NCI-H774 (cell line): ENCODE measurements at regions not wholly inside any gene's neighbourhood (a gene's known extent, or its start where the extent isn't known, plus 50 kb on each side); places are given as distances from the start of the nearest gene placed in this dataset.
A peak's percentile ranks its signal among the peaks of the same experiment; 100 is the strongest.

Experiments
- DNase-seq: peaks from one replicate; lab custom pipeline; 2025; lab: John Stamatoyannopoulos, UW

DNA sequence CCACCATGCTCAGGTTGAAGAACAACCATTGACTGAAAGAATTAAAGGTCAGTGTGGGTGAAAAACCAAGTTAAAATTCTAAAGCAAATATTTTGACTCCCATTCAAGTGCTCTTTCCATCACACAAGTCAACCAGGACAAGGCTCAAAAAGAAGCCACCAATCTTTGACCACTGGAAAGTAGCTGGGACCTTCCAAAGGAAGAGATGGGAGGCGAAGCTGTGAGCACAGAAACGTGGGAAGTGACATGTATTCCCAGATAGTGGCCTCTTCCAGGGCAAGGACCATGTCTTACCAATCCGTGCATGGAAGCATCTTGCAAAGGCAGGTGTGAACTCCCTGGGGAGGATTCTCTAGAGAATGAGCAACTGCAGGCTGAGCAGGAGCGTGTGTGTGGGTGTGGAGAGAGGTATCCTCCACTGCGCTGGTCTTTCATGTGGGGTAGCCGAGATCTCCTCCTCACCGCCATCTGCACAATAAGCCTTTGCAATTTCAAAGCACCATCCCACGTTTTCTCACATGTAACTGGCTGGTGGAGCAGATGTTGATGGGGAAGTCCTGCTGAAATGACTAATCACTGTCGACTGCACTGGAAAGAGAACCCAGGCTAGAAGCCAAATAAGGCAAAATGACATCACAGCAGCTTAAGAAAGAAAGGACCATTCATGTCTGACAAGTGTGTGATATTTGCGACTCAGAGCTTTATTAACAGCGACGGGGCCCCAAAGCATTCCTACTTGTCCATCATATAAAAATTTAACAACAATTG is 189.4 kb upstream of the RREB1 start:
- no peak for DNase-seq

DNA sequence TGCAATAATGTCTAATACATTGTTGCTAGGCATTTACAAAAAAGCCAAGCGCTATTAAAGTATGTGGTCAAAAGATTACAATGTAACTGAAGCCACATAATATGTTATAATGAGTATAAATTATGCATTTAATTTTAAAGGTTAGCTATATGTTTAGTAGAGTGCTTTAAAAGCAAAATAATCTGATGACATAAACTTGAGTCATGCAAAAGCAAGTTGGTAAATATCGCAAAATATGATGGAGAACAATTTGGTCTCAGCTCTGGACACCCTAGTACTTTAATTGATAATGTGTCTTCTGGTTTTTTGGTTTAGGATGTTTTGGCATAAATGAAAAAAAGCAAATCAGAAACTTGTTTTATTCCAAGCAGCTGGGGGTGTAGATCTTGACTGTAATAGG is 188.6 kb upstream of the RREB1 start:
- no peak for DNase-seq

GRCh38 chr6:6920114-6920986 is 187.4 kb upstream of the RREB1 start:
- DNase-seq = no peak

- DNase-seq = peak; percentile 54
Observed at GRCh38 chr6:6920987-6921313, 186.8 kb upstream of the RREB1 start.

- DNase-seq = no peak
Observed at GRCh38 chr6:6922166-6922565, 185.6 kb upstream of the RREB1 start.

GRCh38 chr6:6923605-6924004 is 184.2 kb upstream of the RREB1 start:
- no peak for DNase-seq

DNA sequence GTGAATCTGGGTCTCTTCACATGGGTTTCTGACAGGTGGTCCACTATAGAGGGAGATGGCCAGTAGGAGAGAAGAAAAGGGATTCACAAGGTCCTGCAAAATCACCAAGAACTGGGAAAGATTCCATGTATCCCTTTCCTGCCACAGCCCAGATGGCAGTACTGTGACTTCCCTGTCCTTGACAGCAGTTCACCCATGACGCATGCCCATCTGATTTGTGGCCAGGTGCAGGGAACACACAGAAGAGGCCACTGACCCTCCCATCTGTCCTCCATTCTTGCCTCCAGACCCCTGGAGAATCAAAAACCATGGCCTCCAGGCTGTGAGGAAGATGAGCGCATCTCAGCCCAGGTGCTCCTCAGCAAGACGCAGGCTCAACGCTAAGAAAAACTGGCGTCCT is 183.1 kb upstream of the RREB1 start:
- no peak for DNase-seq

DNA sequence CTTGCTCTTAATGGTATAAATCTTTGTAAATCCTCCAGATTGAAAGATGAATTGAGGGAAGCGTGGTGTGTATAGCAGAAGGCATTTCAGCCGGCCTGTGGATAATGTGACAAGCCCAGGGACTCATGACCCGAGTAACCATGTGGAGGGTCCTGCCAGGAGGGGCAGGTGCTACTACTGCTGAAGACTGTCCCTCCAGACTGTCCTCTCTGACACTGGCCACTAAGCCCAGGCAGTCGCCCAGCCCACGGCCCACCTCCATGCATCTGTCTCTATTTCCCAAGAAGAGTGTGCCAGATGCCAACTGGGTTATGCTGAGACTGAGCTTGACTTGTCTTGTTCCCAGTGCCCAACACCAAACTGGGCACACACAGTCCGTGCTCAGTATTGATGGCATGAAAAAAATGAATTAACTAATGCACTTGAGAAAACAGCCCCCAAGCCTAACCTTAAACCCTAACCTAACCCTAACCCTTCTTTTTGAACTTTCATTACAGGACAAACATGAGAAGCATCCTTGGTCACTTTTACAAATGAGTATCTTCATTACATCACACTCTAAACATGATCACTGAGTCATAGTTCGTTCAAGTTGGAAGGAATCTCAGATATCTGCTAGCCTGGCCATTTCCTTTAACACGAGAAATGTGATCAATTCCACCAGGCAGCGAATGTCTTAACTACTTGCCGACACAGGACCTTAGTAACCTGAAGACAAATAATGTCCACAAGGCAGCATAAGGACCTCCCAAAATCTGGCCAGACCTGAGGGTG is 182.2 kb upstream of the RREB1 start:
- no peak for DNase-seq

- no peak for DNase-seq
Observed at GRCh38 chr6:6926856-6927255, 180.9 kb upstream of the RREB1 start.

DNA sequence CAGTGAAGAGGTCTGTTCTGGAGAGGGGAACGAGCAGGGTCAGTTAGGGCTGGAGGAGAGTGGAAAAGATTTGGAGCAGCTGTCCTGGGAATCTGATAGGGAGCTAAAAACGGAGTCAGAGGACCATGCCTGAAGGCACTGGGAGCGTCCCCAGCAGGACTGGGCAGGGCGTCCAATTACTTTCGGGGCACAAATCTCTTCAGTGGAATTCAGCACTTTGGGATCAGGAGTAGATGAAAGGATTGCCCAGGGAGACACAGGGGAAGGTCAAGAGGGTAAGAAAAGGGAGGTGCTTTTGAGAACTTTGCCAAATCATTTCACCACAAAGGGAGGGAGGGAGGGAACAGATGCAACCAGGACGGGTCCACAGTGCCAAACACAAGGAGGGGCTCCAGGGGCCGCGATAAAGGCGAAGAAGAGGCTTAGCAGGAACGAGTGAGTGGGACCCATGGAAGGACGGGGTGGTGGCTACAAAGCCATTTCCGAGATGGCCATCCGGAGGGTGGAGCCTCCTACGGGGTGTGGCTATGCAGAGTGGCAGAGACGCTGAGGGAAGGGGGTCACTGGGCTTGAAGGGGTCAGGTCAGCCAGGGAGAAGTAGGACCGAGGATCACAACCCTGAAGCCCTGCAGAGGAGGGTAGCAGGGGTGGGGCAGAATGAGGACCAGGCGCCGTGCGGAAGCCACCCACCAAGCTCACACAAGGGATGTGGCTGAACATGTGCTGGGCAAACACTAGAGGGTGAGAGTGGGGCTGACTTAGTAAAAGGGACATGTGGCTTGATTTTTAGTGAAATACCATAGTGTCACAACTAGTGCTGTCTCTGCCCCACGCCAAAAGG is 180.0 kb upstream of the RREB1 start:
- no peak for DNase-seq

DNA sequence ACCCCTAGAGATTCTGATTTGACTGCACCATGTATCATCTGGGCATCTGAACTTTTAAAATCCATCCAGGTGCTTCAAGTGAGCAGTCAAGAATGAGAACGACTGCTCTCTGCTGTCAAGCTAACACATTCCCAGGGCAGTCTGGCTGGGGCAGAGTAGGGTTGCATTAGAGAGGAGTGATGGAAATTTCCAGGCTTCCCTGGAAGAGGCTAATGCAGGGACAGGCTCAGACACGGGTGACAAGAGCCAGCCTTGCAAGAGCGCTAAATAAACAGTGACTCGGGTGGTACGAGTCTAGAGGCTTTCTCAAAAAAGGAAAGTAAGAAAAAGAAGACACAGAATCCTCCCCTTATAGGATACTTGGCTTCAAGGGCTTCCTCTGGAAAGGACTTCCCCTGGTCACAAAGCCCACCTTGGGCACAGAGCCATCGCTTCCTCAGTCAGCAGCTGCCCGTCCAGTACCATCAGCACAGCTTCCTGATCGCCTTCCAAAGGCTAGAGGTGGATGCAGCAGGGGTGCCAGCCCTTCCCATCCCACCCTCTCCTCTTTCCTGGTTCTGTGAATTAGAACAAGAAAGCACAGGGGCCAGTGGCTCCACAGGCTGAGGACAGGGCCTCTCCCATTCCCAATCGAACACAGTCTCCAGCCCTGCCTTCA is 177.4 kb upstream of the RREB1 start:
- DNase-seq = no peak

DNA sequence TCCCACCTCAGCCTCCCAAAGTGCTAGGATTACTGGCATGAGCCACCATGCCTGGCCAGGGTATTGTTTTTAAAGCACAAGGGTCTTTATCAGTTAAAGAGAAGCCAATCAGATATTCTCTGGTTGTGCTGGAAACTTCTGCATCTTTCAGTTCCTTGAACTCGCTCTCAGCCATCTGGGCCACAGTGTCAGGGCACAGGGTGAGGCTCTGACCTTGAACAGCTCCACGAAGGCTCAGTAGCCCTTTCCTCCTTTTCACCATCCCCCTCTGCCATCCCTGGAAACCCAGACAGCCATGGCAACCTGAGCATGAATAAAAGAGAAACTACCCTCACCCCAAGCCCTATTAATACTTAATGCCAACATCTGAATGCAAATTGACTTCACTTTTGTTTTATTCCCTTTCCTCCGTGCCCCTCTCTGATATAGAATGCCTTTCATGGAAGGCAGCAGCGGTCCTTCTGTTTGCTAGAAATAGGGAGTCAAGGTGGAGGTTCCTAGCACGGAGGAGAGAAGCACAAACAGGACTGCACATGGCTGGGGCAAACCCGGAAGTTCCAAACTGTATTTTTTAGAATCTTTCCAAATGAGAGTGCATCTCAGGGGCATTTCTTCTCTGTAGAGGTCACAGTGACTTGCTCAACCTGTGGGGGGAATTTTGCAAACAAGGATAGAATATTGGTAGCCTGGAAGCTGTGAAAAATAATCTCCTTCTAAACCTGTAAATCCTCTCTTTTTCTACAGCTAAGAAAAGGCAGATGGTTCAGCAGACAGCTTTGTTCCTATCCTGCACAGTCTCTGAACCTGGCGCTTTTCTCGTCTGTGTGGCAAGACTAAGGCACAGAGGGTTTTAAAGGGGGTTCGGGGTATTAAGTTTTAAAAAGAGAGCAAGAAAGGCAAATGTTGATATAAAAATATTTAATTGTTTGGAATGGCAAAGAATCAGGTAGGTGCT is 176.4 kb upstream of the RREB1 start:
- DNase-seq = peak; percentile 61

GRCh38 chr6:6932341-6932740 is 175.4 kb upstream of the RREB1 start:
- no peak for DNase-seq

DNA sequence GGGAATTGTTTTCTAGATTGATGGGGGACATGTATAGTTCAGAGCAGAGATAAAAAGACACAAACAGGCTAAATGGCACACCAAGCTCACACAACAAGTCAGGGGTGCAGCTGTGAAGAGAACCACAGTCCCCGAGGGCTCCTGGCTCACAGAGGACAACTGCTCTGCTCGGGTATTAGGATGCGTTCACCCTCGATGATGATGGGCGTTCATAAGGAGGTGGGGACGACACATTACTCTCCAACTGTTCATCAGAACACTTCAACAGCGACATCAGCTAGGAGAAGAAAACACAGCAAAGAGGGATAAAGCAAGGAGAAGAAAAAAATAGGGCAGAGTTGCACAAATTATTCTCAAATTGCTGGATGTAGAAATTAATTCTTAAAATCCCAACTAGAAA is 174.8 kb upstream of the RREB1 start:
- no peak for DNase-seq

GRCh38 chr6:6940031-6941025 is 167.4 kb upstream of the RREB1 start:
- DNase-seq = no peak

- no peak for DNase-seq
Observed at GRCh38 chr6:6941201-6941600, 166.6 kb upstream of the RREB1 start.

GRCh38 chr6:6942091-6942490 is 165.7 kb upstream of the RREB1 start:
- no peak for DNase-seq

DNA sequence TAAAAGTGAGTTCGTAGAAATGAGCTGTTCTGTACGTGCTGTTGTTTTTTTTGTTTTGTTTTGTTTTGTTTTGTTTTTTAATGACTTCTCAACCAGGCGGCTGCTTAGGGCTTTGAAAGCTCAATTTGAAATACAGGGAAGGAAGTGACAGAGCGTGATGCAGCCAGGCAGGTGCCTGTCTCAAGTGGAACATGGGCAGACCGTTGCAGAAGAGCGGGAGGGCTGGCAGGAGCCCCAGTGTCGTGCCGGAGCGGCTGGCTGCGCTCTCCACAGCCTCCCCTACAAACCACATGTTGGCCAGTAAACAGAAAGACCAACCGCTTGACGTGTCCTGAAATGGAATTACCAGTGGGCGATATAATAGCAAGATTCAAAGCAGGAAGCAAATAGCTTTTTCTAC is 164.9 kb upstream of the RREB1 start:
- DNase-seq = peak; percentile 85

DNA sequence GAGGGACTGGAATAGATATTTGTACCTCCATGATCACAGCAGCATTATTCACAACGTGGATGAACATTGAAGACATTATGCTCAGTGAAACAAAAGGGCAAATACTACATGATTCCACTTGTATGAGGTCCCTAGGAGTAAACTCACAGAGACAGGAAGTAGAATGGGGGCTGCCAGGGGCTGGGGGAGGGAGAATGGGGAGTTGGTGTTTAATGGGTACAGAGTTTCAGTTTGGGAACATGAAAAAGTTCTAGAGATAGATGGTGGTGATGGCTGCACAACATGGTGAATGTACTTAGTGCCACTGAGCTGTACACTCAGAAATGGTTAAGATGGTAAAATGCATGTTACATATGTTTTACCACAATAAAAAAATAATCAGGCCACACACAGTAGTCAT is 164.3 kb upstream of the RREB1 start:
- DNase-seq = no peak
